ENCODE measurements at regions not wholly inside any gene's neighbourhood (a gene's known extent, or its start where the extent isn't known, plus 50 kb on each side); places are given as distances from the start of the nearest gene placed in this dataset.
"Not testable (repeated sequence)": the region's sequence is repeated elsewhere in the genome, so short reads cannot be mapped to it uniquely, and the experiment has no call there.

- DNase-seq (ENCODE audit: low read depth): no peak
- TF ChIP-seq CTCF (IDR thresholded peaks at IDR 0.05; ENCODE audit: low read length, missing control alignments): no peak
- H3K4me3 ChIP-seq (replicated peaks; ENCODE audit: low read depth, low read length): no peak overlapping the region
These were observed 677.5 kb upstream of the ZWINT start for GRCh38 chr10:57038531-57038930.

- no peak overlapping the region for H3K4me3 ChIP-seq (replicated peaks; ENCODE audit: low read depth, low read length)
- TF ChIP-seq CTCF (IDR thresholded peaks at IDR 0.05; ENCODE audit: low read length, missing control alignments): no peak
- no peak for DNase-seq (ENCODE audit: low read depth)
These were observed 674.3 kb upstream of the ZWINT start for GRCh38 chr10:57035310-57035709.

GRCh38 chr10:57032301-57032700, 671.2 kb upstream of the ZWINT start:
- not testable (repeated sequence) for H3K4me3 ChIP-seq (replicated peaks; ENCODE audit: low read depth, low read length); DNase-seq (ENCODE audit: low read depth)

GRCh38 chr10:57031346-57031745, 670.3 kb upstream of the ZWINT start:
- no peak for DNase-seq (ENCODE audit: low read depth)
- no peak overlapping the region for H3K4me3 ChIP-seq (replicated peaks; ENCODE audit: low read depth, low read length)
- TF ChIP-seq CTCF (IDR thresholded peaks at IDR 0.05; ENCODE audit: low read length, missing control alignments): no peak

- H3K4me3 ChIP-seq (replicated peaks; ENCODE audit: low read depth, low read length): no peak overlapping the region
- TF ChIP-seq CTCF (IDR thresholded peaks at IDR 0.05; ENCODE audit: low read length, missing control alignments): no peak
- DNase-seq (ENCODE audit: low read depth): no peak
These were observed 665.2 kb upstream of the ZWINT start for GRCh38 chr10:57026307-57026706.

GRCh38 chr10:57023626-57024025, 662.6 kb upstream of the ZWINT start:
- no peak for DNase-seq (ENCODE audit: low read depth)
- H3K4me3 ChIP-seq (replicated peaks; ENCODE audit: low read depth, low read length): no peak overlapping the region
- TF ChIP-seq CTCF (IDR thresholded peaks at IDR 0.05; ENCODE audit: low read length, missing control alignments): no peak

- no peak overlapping the region for H3K4me3 ChIP-seq (replicated peaks; ENCODE audit: low read depth, low read length)
- DNase-seq (ENCODE audit: low read depth): no peak
- TF ChIP-seq CTCF (IDR thresholded peaks at IDR 0.05; ENCODE audit: low read length, missing control alignments): no peak
These were observed 657.4 kb upstream of the ZWINT start for GRCh38 chr10:57018452-57018851.
